GM23338 (cell line): ENCODE measurements at regions not wholly inside any gene's neighbourhood (a gene's known extent, or its start where the extent isn't known, plus 50 kb on each side); places are given as distances from the start of the nearest gene placed in this dataset.

Experiments
- ATAC-seq: fragments of 200-7000 bp; cut with Tn5 transposase; 3 replicates; pipeline ENCODE4 v1.9.1; 2020
- DNase-seq: peaks from one replicate; pipeline ENCODE4 v3.0.0-alpha.2; 2015; ENCODE audit warnings: low spot score
- H2AFZ ChIP-seq: fragments of 200-600 bp; sonication (generic); 2 replicates; pipeline ENCODE4 v1.8.0; 2016; ENCODE audit warnings: antibody characterized with exemption, mild to moderate bottlenecking, moderate library complexity
- H3F3A ChIP-seq: fragments of 200-600 bp; sonication (generic); replicated peaks from 2 replicates; pipeline ENCODE4 v1.8.0; 2017; ENCODE audit warnings: antibody characterized with exemption, mixed run types, low read depth
- H3K27ac ChIP-seq: fragments of 200-600 bp; sonication (generic); 2 replicates; pipeline ENCODE4 v1.6.1; 2016; ENCODE audit warnings: low read depth
- H3K27me3 ChIP-seq: fragments of 200-600 bp; sonication (generic); 2 replicates; pipeline ENCODE4 v1.8.0; 2016; ENCODE audit warnings: mild to moderate bottlenecking, mixed run types, moderate library complexity; ENCODE audit not compliant: insufficient read depth
- H3K36me3 ChIP-seq: fragments of 200-600 bp; sonication (generic); 2 replicates; pipeline ENCODE4 v1.8.0; 2016; ENCODE audit warnings: mild to moderate bottlenecking; ENCODE audit not compliant: insufficient read depth
- H3K4me1 ChIP-seq: fragments of 200-600 bp; sonication (generic); 2 replicates; pipeline ENCODE4 v1.8.0; 2016; ENCODE audit warnings: mild to moderate bottlenecking, moderate library complexity; ENCODE audit not compliant: insufficient read depth
- H3K4me2 ChIP-seq: fragments of 200-600 bp; sonication (generic); 2 replicates; pipeline ENCODE4 v1.7.1; 2017; ENCODE audit warnings: mixed run types
- H3K4me3 ChIP-seq: fragments of 200-600 bp; sonication (generic); 2 replicates; pipeline ENCODE4 v1.6.1; 2016; ENCODE audit warnings: mixed run types
- H3K79me2 ChIP-seq: fragments of 200-600 bp; sonication (generic); replicated peaks from 2 replicates; pipeline ENCODE4 v1.8.0; 2017; ENCODE audit warnings: mild to moderate bottlenecking; ENCODE audit not compliant: insufficient read depth
- H3K9me2 ChIP-seq: fragments of 200-600 bp; sonication (generic); 2 replicates; pipeline ENCODE4 v1.8.0; 2017; ENCODE audit not compliant: insufficient read depth
- H4K20me1 ChIP-seq: fragments of 200-600 bp; sonication (generic); replicated peaks from 2 replicates; pipeline ENCODE4 v1.8.0; 2017; ENCODE audit warnings: mild to moderate bottlenecking; ENCODE audit not compliant: insufficient read depth
- H3K27ac Mint-ChIP-seq: 2 replicates; pipeline ENCODE4 v1.8.0; 2020; ENCODE audit warnings: inconsistent platforms, mild to moderate bottlenecking, moderate library complexity, mixed read lengths
- H3K27me3 Mint-ChIP-seq: 3 replicates; pipeline ENCODE4 v1.8.0; 2022; ENCODE audit warnings: low read depth, mild to moderate bottlenecking, moderate library complexity, mixed read lengths, inconsistent platforms; ENCODE audit not compliant: insufficient read depth, poor library complexity
- H3K36me3 Mint-ChIP-seq: 3 replicates; pipeline ENCODE4 v1.8.0; 2021; ENCODE audit warnings: low read depth, mild to moderate bottlenecking, inconsistent platforms, moderate library complexity, mixed read lengths
- H3K4me1 Mint-ChIP-seq: 3 replicates; pipeline ENCODE4 v1.8.0; 2020; ENCODE audit warnings: mild to moderate bottlenecking, inconsistent platforms, mixed read lengths
- H3K4me3 Mint-ChIP-seq: 3 replicates; pipeline ENCODE4 v1.8.0; 2021; ENCODE audit warnings: moderate library complexity, mild to moderate bottlenecking, inconsistent platforms, mixed read lengths
- H3K9me3 Mint-ChIP-seq: 3 replicates; pipeline ENCODE4 v1.8.0; 2020; ENCODE audit warnings: moderate library complexity, mild to moderate bottlenecking, inconsistent platforms, mixed read lengths
- EZH2phosphoT487 ChIP-seq: fragments of 200-600 bp; sonication (generic); IDR thresholded peaks from one replicate; pipeline ENCODE4 v1.8.1; 2018; ENCODE audit warnings: antibody characterized with exemption; ENCODE audit not compliant: unreplicated experiment
- STAT1 ChIP-seq: IDR thresholded peaks from one replicate; pipeline ENCODE4 v1.6.1; 2016; ENCODE audit warnings: antibody characterized with exemption; ENCODE audit not compliant: unreplicated experiment
- ZNF462 ChIP-seq: fragments of 250-450 bp; sonication (Bioruptor Pico); IDR thresholded peaks from 2 replicates; pipeline ENCODE4 v1.5.0; 2020; ENCODE audit warnings: mild to moderate bottlenecking, moderate library complexity

DNA sequence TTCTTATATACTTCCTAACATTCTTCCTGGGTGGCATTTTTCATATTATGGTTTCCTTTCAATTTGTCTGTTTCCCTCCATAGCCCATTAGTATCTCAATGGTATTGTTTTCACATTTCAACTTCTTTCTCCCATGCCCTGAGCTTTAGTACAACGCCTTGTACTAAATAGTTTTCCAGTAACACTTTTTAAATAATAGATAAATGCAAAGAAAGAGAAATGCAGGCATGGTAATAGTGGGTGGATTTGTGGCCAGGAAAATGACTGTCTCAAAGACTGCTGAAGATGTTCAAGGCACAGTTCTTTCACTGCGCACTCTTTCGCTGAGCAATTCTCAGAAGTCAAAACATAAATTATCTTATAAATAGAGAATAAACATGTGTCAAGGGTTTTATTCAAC lies 145.1 kb downstream of the LCA5 start (continued):
- TF ChIP-seq ZNF462 (CRISPR knock-in tag) = no peak

DNA sequence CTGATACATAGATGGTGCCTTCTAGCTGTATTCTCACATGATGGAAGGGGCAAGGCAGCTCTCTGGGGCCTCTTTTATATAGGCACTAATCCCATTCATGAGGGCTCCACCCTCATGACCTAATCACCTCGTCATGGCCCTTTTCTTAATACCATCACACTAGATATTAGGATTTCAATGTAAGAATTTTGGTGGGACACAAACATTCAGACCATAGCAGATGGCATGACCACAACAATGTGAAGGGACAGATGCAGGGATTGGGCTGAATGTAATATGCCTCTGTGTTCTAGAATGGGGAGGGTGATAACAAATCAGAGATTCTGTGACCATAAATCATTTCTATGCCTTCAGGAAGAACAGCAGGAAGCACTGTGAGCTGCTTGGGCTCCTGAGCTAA lies 145.8 kb downstream of the LCA5 start:
- H3K4me3 Mint-ChIP-seq = no peak overlapping the region
- no peaks in the 10 kb centered on the region for H3K36me3 Mint-ChIP-seq
- peaks cover under 1% of the 10 kb centered on the region; the same call in 2 of the 3 replicates for H3K4me1 Mint-ChIP-seq
- Histone ChIP-seq H3K4me3 (no peak overlapping the region), H3K79me2 (no peaks in the 10 kb centered on the region), H3K27ac (no peak overlapping the region), H2AFZ (no peak overlapping the region), H3F3A (no peaks in the 10 kb centered on the region), H3K27me3 (no peaks in the 10 kb centered on the region), H3K36me3 (no peaks in the 10 kb centered on the region), H3K9me2 (peaks cover 8% of the 10 kb centered on the region), H3K4me1 (no peaks in the 10 kb centered on the region), H4K20me1 (no peaks in the 10 kb centered on the region), H3K4me2 (no peak overlapping the region)
- no peak overlapping the region for H3K27ac Mint-ChIP-seq
- ATAC-seq (no peak), DNase-seq (no peak)
- 0 out of 3 replicates have a peak, but pooled peaks cover 6% of the 10 kb centered on the region for H3K9me3 Mint-ChIP-seq
- TF ChIP-seq ZNF462 (CRISPR knock-in tag) (no peak), EZH2phosphoT487 (no peak), STAT1 (no peak)
- no peaks in the 10 kb centered on the region for H3K27me3 Mint-ChIP-seq
